IPS-15b (cell line): ENCODE measurements at regions not wholly inside any gene's neighbourhood (a gene's known extent, or its start where the extent isn't known, plus 50 kb on each side); places are given as distances from the start of the nearest gene placed in this dataset.

Experiments used
- H3K27me3 ChIP-seq: one replicate; pipeline ENCODE4 v1.6.1; 2013; ENCODE audit warnings: low read length; ENCODE audit not compliant: control insufficient read depth, insufficient read depth
- H3K36me3 ChIP-seq: one replicate; pipeline ENCODE4 v1.6.1; 2013; ENCODE audit warnings: low read length; ENCODE audit not compliant: control insufficient read depth, insufficient read depth
- H3K4me1 ChIP-seq: one replicate; pipeline ENCODE4 v1.6.1; 2013; ENCODE audit warnings: mild to moderate bottlenecking, low read length; ENCODE audit not compliant: control insufficient read depth, insufficient read depth
- H3K4me3 ChIP-seq: one replicate; pipeline ENCODE4 v1.5.1; 2013; ENCODE audit warnings: low read depth, low read length
- H3K9ac ChIP-seq: one replicate; pipeline ENCODE4 v1.6.1; 2013; ENCODE audit warnings: low read depth, mild to moderate bottlenecking, low read length
- H3K9me3 ChIP-seq: one replicate; pipeline ENCODE4 v1.6.1; 2013; ENCODE audit warnings: mild to moderate bottlenecking, low read length; ENCODE audit not compliant: control insufficient read depth, insufficient read depth

DNA sequence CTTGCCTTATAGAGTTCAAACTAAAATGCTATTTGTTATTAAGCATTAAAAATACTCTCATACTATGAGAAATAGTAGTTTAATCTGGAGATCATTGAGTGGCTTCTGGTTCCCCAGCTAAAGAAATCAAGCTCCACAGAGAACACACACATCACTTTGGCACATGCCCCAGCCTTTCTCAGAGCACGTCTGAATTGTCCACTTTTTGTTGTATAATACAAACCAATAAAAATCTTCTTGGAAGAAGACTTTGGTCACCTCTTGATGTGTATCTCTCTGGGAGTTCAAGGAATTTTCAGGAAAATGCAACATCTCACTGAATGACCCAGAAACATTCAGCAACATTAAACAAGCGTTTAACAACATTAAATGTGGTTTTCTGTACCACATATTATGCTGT, 413.9 kb downstream of the GALC start:
- Histone ChIP-seq H3K9ac (no peak overlapping the region), H3K36me3 (no peaks in the 10 kb centered on the region), H3K4me1 (no peaks in the 10 kb centered on the region), H3K4me3 (no peak overlapping the region), H3K27me3 (no peaks in the 10 kb centered on the region), H3K9me3 (no peaks in the 10 kb centered on the region)

DNA sequence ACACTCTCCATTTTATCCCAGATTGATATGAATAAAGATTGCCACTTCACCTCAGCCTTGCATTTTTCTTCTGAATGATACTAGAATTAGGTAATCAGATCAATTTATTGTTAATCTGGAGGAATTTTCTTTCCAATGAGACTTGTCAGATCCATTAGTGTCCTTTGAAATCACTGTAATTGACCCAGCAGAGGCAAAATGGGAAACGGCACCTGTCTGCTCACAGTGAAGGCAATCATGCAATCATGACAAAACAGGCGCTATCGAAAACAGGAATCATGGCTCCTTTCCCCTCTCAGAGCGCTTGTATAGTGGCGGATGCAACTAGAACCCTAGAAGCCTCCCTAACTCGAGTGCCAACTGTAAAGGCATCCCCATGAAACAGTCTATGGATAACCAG, 417.6 kb downstream of the GALC start:
- no peaks in the 10 kb centered on the region for H3K9me3 ChIP-seq
- no peaks in the 10 kb centered on the region for H3K27me3 ChIP-seq
- H3K4me3 ChIP-seq: no peak overlapping the region
- no peaks in the 10 kb centered on the region for H3K36me3 ChIP-seq
- no peak overlapping the region for H3K9ac ChIP-seq
- no peaks in the 10 kb centered on the region for H3K4me1 ChIP-seq

DNA sequence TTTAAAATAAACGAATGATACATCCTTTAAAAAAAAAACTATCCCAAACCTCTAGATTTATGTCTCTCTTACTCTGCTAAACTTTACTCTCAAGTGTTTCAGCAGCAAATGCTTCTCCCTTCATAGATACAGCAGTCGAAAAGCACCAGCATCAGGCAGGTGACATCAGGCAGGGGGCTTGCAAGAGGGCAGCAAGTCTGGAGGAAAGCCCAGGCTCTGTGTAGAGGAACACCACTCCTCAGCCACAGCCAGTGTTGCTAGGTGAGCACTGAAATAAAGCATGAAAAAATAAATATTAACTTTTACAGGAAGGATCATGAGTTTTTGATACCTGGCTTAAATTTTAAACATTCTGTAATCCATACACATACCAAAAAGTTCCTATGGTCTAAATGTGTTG, 419.4 kb downstream of the GALC start:
- Histone ChIP-seq H3K9ac (no peak overlapping the region), H3K4me3 (no peak overlapping the region), H3K4me1 (no peaks in the 10 kb centered on the region), H3K36me3 (no peaks in the 10 kb centered on the region), H3K27me3 (no peaks in the 10 kb centered on the region), H3K9me3 (no peaks in the 10 kb centered on the region)

DNA sequence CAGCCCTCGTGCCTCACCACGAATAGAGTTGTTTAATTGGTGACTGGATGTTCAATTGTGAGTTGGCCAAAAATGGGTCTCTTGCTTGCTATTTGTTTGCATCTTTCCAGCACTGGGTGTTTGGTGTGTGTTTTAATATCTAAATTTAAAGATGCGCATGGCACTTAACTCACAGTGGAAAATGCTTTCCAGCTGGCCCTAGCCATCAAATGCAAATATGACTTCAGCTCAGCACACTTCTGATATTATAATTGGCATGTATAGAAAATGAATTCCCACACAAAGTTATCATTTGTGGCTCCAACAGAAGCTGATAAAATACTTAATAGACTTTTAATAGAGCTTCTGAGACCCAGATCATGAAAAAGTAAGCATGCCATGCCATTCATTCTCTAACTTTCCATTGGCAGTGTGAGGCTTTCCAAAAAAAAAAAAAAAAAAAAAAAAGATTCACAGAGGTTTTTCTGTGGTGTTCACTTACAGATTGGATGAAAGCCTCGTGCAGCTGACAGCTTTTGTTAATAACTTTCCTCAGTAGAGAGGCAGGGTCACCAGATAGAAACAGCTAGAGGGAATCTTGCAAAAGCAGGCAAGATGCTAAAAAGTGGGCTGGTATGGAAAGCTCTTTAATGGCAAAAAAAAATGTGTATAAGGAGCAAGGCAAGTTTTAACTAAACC, 425.2 kb downstream of the GALC start:
- no peak overlapping the region for H3K4me3 ChIP-seq
- no peak overlapping the region for H3K9ac ChIP-seq
- no peaks in the 10 kb centered on the region for H3K27me3 ChIP-seq
- no peaks in the 10 kb centered on the region for H3K9me3 ChIP-seq
- no peaks in the 10 kb centered on the region for H3K4me1 ChIP-seq
- no peaks in the 10 kb centered on the region for H3K36me3 ChIP-seq

DNA sequence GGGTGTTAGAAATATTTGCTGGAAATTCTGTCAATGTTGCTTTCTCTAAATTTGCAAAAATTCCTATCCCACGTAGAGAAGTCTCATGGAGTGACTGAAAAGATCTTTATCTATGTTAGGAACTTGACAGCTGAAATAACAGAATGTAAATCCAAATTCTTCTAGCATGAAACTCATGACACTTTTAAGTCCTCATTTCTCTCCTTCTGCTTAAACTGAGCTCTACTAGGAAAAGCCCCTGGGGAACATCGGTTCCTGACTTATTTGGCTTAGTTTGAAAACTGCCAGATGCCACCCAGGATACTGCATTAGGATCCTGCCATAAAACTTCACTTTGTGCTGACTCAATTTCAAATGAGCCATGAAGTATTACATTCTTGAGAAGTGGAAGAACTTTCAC, 426.0 kb downstream of the GALC start:
- no peak overlapping the region for H3K9ac ChIP-seq
- H3K4me3 ChIP-seq: no peak overlapping the region
- no peaks in the 10 kb centered on the region for H3K4me1 ChIP-seq
- no peaks in the 10 kb centered on the region for H3K9me3 ChIP-seq
- H3K27me3 ChIP-seq: no peaks in the 10 kb centered on the region
- H3K36me3 ChIP-seq: no peaks in the 10 kb centered on the region

DNA sequence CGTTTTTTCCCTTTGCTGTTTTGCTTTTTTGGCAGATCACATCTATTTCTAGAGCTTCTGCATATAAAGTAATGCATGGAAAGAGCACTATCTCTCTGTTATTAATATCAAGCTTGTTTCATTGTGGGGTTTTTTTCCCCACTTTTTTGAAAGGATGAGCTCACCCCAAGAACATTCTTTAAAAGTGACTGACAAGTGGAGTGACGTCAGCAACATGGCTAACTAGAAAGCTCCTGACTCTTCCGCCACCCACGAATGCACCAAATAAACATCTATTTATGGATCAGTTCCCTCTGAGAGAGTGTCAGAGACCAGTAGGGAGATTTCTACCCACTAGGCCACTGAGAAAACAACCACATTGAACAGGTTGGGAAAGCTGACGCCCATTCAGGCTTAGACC, 445.4 kb downstream of the GALC start:
- no peaks in the 10 kb centered on the region for H3K27me3 ChIP-seq
- no peaks in the 10 kb centered on the region for H3K4me1 ChIP-seq
- H3K36me3 ChIP-seq: no peaks in the 10 kb centered on the region
- H3K4me3 ChIP-seq: no peak overlapping the region
- H3K9me3 ChIP-seq: no peaks in the 10 kb centered on the region
- H3K9ac ChIP-seq: no peak overlapping the region

DNA sequence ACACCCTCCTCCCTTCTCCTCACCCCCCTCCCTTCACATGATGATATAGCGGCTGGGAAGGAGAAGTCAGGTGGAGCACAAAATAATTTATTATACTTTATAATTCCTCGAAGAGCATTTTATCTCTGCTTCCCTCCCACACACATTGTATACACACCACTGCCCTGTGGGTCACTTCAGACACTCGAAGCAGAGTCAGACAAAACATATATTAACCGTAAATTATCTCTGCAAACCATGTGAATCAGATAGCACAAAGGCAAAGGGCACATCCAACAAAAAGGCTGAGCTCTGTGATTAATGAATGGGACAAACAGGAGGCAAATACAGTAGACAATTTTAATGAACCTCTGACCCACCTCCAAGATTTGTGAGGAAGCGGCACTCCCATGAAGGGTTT, 450.7 kb downstream of the GALC start:
- Histone ChIP-seq H3K9ac (no peak overlapping the region), H3K4me1 (no peaks in the 10 kb centered on the region), H3K27me3 (no peaks in the 10 kb centered on the region), H3K36me3 (no peaks in the 10 kb centered on the region), H3K4me3 (no peak overlapping the region), H3K9me3 (no peaks in the 10 kb centered on the region)

DNA sequence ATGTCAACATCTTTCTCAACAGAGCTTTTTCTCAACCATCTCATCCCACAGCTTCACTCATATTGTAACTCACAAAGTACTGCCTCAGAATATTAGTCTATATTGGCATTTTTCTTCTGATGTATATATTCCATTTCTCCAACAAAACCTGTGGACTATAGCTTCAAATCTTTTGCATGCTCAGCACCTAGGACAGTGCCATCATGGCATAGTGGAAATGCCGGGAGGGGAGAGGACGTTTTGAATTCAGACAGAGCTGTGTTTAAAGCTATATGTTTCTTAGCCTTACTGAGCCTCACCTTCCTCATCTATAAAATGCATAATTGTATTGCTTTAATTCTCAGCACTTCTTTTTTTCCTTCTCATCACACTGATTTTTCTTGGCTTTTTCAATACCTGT, 452.6 kb downstream of the GALC start:
- no peak overlapping the region for H3K4me3 ChIP-seq
- no peaks in the 10 kb centered on the region for H3K27me3 ChIP-seq
- H3K9ac ChIP-seq: no peak overlapping the region
- no peaks in the 10 kb centered on the region for H3K9me3 ChIP-seq
- no peaks in the 10 kb centered on the region for H3K36me3 ChIP-seq
- no peaks in the 10 kb centered on the region for H3K4me1 ChIP-seq

DNA sequence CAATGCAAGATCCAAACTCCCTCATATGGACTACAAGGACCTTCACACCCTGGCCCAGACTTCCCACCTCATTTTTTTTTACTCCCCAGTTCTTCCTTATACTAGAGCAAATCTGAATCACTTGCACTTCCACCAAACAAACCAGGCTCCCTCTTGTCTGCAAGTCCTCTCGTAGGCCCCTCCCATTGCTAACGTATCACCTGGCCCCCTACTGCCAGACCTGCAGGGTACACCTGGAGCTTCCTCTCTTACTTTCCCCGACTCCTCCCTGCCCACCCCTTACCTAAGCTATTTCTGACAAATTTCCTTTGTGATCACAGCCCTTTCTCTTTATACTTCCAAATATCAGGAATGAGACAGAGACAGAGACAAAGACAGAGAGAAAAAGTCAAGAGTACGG, 463.9 kb downstream of the GALC start:
- H3K4me1 ChIP-seq: no peaks in the 10 kb centered on the region

DNA sequence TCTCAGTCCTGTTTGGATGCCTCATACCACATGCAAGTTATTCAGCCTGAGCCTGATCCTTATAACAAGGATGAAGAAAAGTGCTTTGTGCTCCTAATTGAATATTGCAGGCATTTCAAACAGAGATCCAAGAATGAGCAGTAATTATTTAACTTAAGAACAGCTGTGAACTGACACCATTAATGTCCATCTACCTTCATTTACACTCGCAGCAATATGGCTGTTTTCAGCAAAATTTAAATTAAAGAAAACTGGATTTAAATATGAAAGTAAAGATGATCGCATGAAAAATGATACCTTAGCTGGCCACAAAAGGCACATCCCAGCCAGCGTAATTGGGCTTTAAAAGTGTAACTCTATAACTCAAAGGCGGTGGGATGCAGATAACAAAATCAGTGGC, 466.3 kb downstream of the GALC start:
- Histone ChIP-seq H3K9me3 (no peaks in the 10 kb centered on the region), H3K4me1 (no peaks in the 10 kb centered on the region), H3K27me3 (no peaks in the 10 kb centered on the region), H3K4me3 (no peak overlapping the region), H3K36me3 (no peaks in the 10 kb centered on the region), H3K9ac (no peak overlapping the region)

More for the DNA sequence above, 463.9 kb downstream of the GALC start:
- Histone ChIP-seq H3K36me3 (no peaks in the 10 kb centered on the region), H3K4me3 (no peak overlapping the region), H3K27me3 (no peaks in the 10 kb centered on the region), H3K9me3 (no peaks in the 10 kb centered on the region), H3K9ac (no peak overlapping the region)

DNA sequence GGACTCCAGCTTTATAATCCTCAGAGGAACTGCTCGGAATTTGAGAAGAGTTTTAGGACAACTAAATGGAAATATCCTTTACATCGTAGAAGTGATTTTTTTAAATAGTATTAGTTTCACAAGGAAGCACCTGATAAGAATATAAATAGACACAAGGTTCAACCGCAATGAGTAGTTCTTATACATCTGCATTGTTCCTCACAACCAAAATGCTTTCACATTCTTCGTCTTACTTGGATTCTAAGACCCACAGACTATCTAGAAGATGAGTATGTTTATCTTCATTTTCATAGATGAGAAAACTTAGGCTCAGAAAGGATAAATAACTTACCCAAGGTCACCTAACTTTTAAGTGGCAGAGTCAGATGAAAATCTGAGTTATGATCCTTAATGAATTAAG, 469.0 kb downstream of the GALC start:
- Histone ChIP-seq H3K4me1 (no peaks in the 10 kb centered on the region), H3K27me3 (no peaks in the 10 kb centered on the region), H3K4me3 (no peak overlapping the region), H3K36me3 (no peaks in the 10 kb centered on the region), H3K9ac (no peak overlapping the region), H3K9me3 (no peaks in the 10 kb centered on the region)

DNA sequence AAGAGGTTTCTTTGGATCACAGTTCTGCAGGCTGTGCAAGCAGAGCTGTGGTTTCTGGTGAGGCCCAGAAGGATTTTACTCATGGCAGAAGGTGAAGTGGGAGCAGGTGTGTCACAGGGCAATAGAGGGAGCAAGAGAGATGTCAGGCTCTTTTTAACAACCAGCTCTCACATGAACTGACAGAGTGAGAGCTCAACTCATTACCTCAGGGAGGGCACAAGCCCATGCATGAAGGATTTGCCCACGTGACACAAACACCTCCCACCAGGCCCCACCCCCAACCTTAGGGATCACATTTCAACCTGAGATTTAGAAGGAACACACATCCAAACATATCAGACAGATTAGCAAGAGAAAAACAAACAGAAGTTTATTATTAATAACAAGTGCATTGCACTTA, 470.4 kb downstream of the GALC start:
- Histone ChIP-seq H3K9ac (no peak overlapping the region), H3K4me1 (no peaks in the 10 kb centered on the region), H3K36me3 (no peaks in the 10 kb centered on the region), H3K27me3 (no peaks in the 10 kb centered on the region), H3K4me3 (no peak overlapping the region), H3K9me3 (no peaks in the 10 kb centered on the region)
